Amygdala (tissue), 56 donors: ENCODE measurements at regions not wholly inside any gene's neighbourhood (a gene's known extent, or its start where the extent isn't known, plus 50 kb on each side); places are given as distances from the start of the nearest gene placed in this dataset.

Source experiments
- DNase-seq, 56 donors: peaks; one replicate each; lab custom pipeline; 2025; lab: John Stamatoyannopoulos, UW

GRCh38 chr4:181967401-181967800 lies 275.8 kb upstream of the TENM3 start:
- no peak for DNase-seq

DNA sequence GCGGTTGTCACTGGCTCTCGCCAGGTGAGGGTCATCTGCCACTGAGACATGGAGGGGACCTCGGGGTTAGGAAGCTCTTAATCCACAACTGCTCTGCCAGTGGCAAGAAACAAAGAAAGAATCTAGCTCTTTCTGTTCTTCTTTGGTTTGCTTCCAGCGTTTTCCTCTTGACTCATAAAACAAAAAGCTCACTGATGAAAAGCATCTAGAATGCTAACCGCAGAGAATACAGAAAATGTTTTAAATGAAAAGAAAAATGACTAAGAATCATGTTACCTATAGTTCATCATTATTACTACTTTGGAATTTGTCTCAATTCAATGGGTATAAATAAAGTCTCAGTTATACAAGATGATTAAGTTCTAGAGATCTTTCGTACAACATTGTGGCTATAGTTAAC lies 274.8 kb upstream of the TENM3 start:
- no peak for DNase-seq

GRCh38 chr4:181969151-181969550 lies 274.1 kb upstream of the TENM3 start:
- DNase-seq = no peak

DNA sequence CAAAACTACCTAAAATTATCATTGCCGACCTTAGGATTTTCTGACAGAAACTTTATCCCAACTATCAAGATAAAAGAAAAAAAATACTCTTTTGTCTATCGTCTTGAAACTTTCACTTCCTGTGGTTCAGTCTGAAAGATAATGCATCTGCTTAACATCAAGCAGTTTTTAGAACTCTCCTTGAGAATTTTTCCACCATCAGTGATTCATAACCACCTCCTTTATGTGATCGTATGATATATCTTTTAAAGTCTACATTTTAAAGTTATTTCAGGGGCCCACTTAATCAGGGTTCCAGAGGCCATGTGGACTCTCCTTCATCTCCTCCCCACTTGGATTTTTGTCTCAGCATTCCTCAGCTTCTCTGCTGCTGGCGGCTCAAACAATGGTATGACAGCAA lies 272.8 kb upstream of the TENM3 start:
- no peak for DNase-seq

DNA sequence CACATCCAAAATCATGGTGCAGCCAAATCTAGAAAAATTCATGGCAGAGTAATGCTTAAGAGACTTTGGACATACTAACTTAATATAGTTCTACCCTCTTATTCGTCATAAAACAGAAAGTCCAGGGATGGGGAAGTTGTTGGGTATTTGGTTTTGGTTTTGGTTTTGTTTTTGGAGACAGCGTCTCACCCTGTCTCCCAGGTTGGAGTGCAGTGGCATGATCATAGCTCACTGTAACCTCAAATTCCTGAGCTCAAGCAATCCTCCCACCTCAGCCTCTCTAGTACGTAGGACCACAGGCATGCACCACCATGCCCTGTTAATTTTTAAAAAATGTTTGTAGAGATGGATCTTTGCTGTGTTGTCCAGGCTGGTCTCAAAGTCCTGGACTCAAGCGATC lies 271.8 kb upstream of the TENM3 start:
- DNase-seq = no peak

GRCh38 chr4:181971973-181972372 lies 271.2 kb upstream of the TENM3 start:
- DNase-seq = no peak

GRCh38 chr4:181976764-181977163 lies 266.4 kb upstream of the TENM3 start:
- DNase-seq = no peak

DNA sequence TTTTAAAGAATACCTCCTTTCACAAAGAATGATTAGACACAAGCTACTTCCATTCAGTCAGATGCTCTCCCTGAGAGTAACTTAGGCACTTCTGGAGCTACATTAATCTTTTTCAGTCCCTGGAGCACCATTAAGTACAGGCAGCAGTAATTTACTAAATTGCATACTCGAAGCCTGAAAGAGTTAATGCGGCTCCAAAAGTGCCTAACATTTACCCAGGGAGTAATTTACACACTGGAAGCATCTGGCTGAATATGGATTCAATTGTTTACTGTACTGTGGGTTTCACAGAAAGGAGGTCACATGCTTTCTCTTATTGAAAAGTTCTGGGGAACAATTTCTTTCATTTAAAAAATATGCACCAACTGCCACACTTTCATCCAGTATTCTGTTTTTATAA lies 260.8 kb upstream of the TENM3 start:
- no peak for DNase-seq

DNA sequence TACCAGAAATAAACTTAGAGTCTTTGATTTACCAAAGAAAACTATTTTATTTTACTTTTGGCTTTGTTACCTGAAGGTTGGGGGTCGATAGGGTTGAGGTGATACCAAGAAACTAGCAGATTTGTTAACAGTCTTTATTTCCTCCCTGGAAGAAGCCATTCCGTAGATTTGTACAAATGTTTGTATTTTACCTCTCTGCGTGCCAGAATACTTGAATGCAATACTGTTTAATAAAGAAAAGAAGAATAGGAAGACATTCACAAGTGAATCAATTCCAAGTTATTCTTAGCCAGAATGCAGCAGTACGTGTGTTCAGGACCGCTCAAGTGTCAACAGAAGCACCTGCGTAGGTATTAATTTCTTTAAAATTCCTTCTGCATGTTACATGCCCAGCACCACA lies 260.3 kb upstream of the TENM3 start:
- no peak for DNase-seq

- DNase-seq = no peak
Observed at GRCh38 chr4:181987392-181987791, 255.8 kb upstream of the TENM3 start.

- no peak for DNase-seq
Observed at GRCh38 chr4:181989071-181989470, 254.1 kb upstream of the TENM3 start.

- DNase-seq = no peak
Observed at GRCh38 chr4:181991369-181992108, 251.7 kb upstream of the TENM3 start.

- no peak for DNase-seq
Observed at GRCh38 chr4:181998398-181999295, 244.6 kb upstream of the TENM3 start.

GRCh38 chr4:182000077-182000476 lies 243.1 kb upstream of the TENM3 start:
- no peak for DNase-seq

DNA sequence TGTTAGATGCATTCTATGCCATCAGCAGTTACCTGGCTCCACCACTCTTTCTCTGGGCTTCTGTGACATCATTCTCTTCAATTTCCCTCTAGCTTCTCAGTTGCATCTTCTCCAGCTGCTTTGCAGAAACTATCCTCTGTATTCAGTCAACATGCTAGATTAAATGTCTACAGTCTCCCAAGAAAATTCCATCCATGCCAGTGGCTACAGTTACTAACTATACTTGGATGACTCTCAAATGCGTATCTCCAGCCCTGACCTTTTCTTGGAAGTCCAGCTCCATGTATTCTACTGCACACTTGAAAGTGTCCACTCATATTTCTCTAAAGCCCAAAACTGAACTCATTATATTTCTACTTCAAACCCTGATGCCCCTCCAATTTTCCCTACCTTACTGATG lies 232.3 kb upstream of the TENM3 start:
- DNase-seq = no peak

DNA sequence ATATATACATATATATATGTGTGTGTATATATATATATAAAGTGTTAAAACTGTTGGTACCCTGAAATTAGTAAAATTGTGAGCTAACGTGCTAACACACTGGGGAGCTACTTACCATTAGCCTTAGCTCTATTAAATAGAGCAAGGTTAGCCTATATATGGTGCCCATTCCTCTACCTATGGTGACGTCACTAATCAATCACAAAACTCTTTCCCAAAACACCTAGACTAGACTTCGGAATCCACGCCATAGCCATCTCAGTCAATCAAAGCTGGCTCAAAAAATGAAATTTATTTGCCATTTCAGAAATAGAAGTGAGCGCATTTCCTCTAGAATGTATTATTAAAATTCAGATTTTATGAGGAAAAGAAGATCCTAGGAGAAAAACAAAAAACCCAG lies 229.0 kb upstream of the TENM3 start:
- DNase-seq = no peak

DNA sequence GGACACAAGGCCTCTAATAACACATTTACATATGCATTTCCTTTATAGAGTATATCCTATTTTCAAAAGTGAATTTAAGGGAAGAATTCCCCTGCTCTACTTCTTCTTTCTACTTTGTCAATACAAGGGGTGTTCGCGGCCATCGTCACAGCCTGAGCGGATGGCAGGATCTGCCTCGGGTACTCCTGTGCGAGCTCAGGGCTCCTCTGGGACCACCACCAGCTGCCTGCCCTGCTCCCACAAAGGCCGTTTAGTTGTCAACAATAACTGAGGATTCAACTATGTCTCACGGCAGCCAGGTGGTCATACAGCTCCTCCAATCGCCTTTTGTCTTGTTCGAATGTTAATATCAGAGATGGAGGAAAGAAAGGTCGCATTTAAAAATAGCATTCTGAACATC lies 228.2 kb upstream of the TENM3 start:
- no peak for DNase-seq

GRCh38 chr4:182015893-182016292 lies 227.3 kb upstream of the TENM3 start:
- DNase-seq = no peak

DNA sequence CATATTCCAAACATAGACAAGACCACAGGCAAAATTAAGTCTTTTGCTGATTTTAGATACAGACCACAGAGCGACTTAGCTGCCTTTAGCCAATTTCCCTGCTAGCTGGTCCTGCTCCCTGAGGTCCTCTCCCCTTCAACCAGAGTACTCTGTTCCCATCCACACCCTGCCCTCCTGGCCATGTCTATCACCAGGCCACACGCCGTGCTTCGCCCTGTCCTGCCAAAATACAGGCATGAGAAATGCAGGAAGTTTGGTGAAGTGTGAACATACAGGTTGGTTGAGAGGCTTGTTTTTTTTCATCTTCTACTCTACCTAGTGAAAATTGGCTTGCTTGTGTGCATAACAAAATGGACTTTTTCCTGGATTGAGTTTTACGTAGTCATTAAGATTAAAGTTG lies 226.2 kb upstream of the TENM3 start:
- no peak for DNase-seq

GRCh38 chr4:182018691-182019090 lies 224.5 kb upstream of the TENM3 start:
- no peak for DNase-seq

- no peak for DNase-seq
Observed at GRCh38 chr4:182019148-182019652, 224.0 kb upstream of the TENM3 start.

GRCh38 chr4:182022909-182023308 lies 220.3 kb upstream of the TENM3 start:
- DNase-seq = no peak
